Fibroblast of the aortic adventitia (primary cell): ENCODE measurements at regions not wholly inside any gene's neighbourhood (a gene's known extent, or its start where the extent isn't known, plus 50 kb on each side); places are given as distances from the start of the nearest gene placed in this dataset.

ENCODE experiments used
- DNase-seq: peaks from one replicate; pipeline ENCODE4 v3.0.0-alpha.2; 2010; ENCODE audit warnings: low read depth
- H3K4me3 ChIP-seq: 2 replicates; pipeline ENCODE4 v1.5.1; 2011; ENCODE audit warnings: low read depth, mild to moderate bottlenecking, control low read depth, low read length, moderate library complexity
- CTCF ChIP-seq: IDR thresholded peaks from 2 replicates; pipeline ENCODE4 v1.5.1; 2011; ENCODE audit warnings: mild to moderate bottlenecking, low read length, control low read depth, inconsistent platforms; ENCODE audit not compliant: insufficient read depth

- DNase-seq: no peak
- H3K4me3 ChIP-seq: no peak overlapping the region
- TF ChIP-seq CTCF: no peak
Observed at GRCh38 chr13:79096099-79096498, 310.0 kb downstream of the RBM26 start.

- no peak for DNase-seq
- TF ChIP-seq CTCF: no peak
- no peak overlapping the region for H3K4me3 ChIP-seq
Observed at GRCh38 chr13:79090552-79091124, 315.4 kb downstream of the RBM26 start.

GRCh38 chr13:79084802-79085424, 321.1 kb downstream of the RBM26 start:
- H3K4me3 ChIP-seq: no peak overlapping the region
- DNase-seq: no peak
- no peak for TF ChIP-seq CTCF

GRCh38 chr13:79081942-79082341, 324.1 kb downstream of the RBM26 start:
- no peak for DNase-seq
- TF ChIP-seq CTCF: no peak
- H3K4me3 ChIP-seq: no peak overlapping the region

- H3K4me3 ChIP-seq: no peak overlapping the region
- DNase-seq: no peak
- no peak for TF ChIP-seq CTCF
Observed at GRCh38 chr13:79079351-79079839, 326.7 kb downstream of the RBM26 start.

- H3K4me3 ChIP-seq: no peak overlapping the region
- no peak for TF ChIP-seq CTCF
- DNase-seq: no peak
Observed at GRCh38 chr13:79075703-79076102, 330.4 kb downstream of the RBM26 start.
